ENCODE measurements at regions not wholly inside any gene's neighbourhood (a gene's known extent, or its start where the extent isn't known, plus 50 kb on each side); places are given as distances from the start of the nearest gene placed in this dataset.
A peak's percentile ranks its signal among the peaks of the same experiment; 100 is the strongest.
"Not testable (repeated sequence)": the region's sequence is repeated elsewhere in the genome, so short reads cannot be mapped to it uniquely, and the experiment has no call there.

GRCh38 chr1:112826217-112826944 lies 111.2 kb upstream of the PPM1J start:
- no peak overlapping the region for H3K4me3 ChIP-seq (replicated peaks in 1 of 2; ENCODE audit: low read depth in 2 of 2, low read length in 2 of 2)
- no peak for DNase-seq (ENCODE audit: low read depth in 2 of 2)
- no peak for TF ChIP-seq CTCF (IDR thresholded peaks at IDR 0.05; ENCODE audit: low read depth, low read length)

DNA sequence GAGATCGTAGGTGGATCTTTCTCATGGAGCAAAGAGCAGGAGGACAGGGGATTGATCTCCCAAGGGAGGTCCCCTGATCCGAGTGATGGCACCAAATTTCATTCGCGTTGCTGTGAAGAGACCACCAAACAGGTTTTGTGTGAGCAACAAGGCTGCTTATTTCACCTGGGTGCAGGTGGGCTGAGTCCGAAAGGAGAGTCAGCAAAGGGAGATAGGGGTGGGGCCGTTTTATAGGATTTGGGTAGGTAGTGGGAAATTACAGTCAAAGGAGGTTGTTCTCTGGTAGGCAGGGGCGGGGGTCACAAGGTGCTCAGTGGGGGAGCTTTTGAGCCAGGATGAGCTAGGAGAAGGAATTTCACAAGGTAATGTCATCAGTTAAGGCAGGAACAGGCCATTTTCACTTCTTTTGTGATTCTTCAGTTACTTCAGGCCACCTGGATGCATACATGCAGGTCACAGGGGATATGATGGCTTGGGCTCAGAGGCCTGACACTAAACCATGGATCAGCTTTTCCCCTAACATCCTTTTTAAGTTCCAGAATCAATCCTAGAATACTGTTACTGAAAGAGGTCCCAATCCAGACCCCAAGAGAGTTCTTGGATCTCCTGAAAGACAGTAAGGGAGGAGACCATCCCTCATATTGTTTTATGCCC lies 110.6 kb upstream of the PPM1J start:
- not testable (repeated sequence) for DNase-seq (ENCODE audit: low read depth in 2 of 2)

GRCh38 chr1:112825075-112825474 lies 109.9 kb upstream of the PPM1J start:
- not testable (repeated sequence) for DNase-seq (ENCODE audit: low read depth in 2 of 2)

More for the DNA sequence above, 110.6 kb upstream of the PPM1J start:
- H3K4me3 ChIP-seq (replicated peaks in 1 of 2; ENCODE audit: low read depth in 2 of 2, low read length in 2 of 2): not testable (repeated sequence)

DNA sequence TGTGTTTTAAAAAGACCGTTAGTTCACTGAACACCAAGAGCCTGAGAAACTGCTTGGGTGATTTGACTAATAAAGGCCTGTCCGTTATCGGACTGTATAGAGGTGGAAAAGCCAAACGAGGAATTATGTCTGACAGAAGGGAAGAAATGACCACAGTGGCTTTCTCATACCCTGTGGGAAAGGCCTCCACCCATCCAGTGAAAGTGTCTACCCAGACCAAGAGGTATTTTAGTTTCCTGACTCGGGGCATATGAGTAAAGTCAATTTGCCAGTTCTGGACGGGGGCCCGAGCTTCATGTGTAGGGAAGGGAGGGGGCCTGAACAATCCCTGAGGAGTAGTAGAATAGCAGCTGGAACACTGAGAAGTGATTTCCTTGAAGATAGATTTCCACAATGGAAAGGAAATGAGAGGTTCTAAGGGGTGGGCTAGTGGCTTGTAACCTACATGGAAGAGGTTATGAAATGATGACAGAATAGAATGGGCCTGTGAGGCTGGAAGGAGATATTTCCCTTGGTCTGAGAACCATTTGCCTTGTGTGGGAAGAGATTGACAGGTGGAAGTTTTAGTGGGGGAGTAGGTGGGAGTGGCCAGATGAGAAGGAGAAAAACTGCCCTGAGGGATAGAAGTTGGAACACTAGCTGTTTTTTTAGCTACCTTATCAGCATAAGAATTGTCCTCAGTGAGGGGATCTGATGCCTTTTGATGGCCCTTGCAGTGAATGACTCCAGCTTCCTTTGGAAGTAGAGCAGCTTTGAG lies 106.4 kb upstream of the PPM1J start:
- DNase-seq (ENCODE audit: low read depth in 2 of 2): peak in 1 of 2 donors; percentile 35
- not testable (repeated sequence) for H3K4me3 ChIP-seq (replicated peaks in 1 of 2; ENCODE audit: low read depth in 2 of 2, low read length in 2 of 2)

More at GRCh38 chr1:112825075-112825474, 109.9 kb upstream of the PPM1J start:
- H3K4me3 ChIP-seq (replicated peaks in 1 of 2; ENCODE audit: low read depth in 2 of 2, low read length in 2 of 2): not testable (repeated sequence)

DNA sequence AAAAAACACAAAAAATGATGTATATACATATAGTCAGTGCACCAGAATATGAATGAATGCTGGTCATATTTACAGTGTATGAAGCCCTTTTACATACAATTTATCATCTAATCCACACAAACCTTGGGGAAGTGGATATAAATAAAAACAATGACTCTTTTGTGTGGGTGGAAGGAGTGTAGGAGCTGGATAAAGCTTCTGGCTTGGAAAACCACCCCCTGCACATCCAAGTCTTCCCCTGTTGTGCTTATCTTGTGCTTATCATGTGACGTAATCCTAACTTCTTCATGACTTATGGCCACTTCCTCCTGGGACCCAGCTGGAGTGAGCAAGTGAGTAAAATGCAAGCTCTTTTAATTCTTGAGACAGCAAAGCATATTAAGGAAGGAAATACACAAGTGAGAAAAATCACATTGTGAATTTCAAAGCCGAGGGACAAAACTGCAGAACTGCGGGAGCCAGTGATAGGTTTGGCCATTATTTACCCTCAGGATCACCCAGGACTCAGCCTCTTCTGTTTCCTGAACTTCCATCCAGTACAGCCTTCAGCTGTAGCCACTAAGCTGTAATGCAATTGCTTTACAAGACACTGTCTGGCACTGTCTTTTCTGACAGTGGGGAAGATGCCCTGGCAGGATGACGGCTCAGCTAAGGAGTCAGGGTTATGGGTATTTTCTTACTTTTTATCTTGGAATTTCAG lies 104.0 kb upstream of the PPM1J start:
- DNase-seq (ENCODE audit: low read depth in 2 of 2): peak; percentile 66 to 86
- no peak for TF ChIP-seq CTCF (IDR thresholded peaks at IDR 0.05; ENCODE audit: low read depth, low read length)
- no peak overlapping the region for H3K4me3 ChIP-seq (replicated peaks in 1 of 2; ENCODE audit: low read depth in 2 of 2, low read length in 2 of 2)

GRCh38 chr1:112817555-112818373 lies 102.6 kb upstream of the PPM1J start:
- H3K4me3 ChIP-seq (replicated peaks in 1 of 2; ENCODE audit: low read depth in 2 of 2, low read length in 2 of 2): no peak overlapping the region
- no peak for TF ChIP-seq CTCF (IDR thresholded peaks at IDR 0.05; ENCODE audit: low read depth, low read length)
- DNase-seq (ENCODE audit: low read depth in 2 of 2): no peak

- H3K4me3 ChIP-seq (replicated peaks in 1 of 2; ENCODE audit: low read depth in 2 of 2, low read length in 2 of 2): no peak overlapping the region
- no peak for TF ChIP-seq CTCF (IDR thresholded peaks at IDR 0.05; ENCODE audit: low read depth, low read length)
- DNase-seq (ENCODE audit: low read depth in 2 of 2): no peak
Observed at GRCh38 chr1:112815376-112815775, 100.2 kb upstream of the PPM1J start.

- DNase-seq (ENCODE audit: low read depth in 2 of 2); H3K4me3 ChIP-seq (replicated peaks in 1 of 2; ENCODE audit: low read depth in 2 of 2, low read length in 2 of 2): not testable (repeated sequence)
Observed at GRCh38 chr1:112814645-112815044, 99.5 kb upstream of the PPM1J start.
